ENCODE measurements at regions not wholly inside any gene's neighbourhood (a gene's known extent, or its start where the extent isn't known, plus 50 kb on each side); places are given as distances from the start of the nearest gene placed in this dataset.

DNA sequence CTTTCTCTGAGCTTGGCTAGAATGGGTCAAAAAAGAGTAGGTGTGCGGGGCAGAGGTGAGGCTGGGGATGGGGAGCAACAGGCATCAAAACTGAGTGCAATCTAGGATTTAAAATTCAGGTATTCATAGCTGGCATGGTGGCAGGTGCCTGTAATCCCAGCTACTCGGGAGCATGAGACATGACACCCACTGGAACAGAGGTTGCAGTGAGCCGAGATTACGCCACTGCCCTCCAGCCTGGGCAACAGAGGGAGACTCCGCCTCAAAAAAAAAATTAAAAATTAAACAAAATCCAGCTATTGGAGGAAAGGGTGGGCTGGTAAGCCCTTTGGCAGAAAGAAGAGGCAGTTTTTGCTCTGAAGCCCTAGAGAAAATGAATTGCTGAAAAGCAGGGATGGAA, 485.8 kb upstream of the PROK2 start:
- TF ChIP-seq POLR2AphosphoS5 (IDR thresholded peaks at IDR 0.05; ENCODE audit: low read depth, low read length) (no peak), POLR2A (IDR thresholded peaks at IDR 0.05; ENCODE audit: low read depth, low read length) (no peak)
